ENCODE measurements at regions not wholly inside any gene's neighbourhood (a gene's known extent, or its start where the extent isn't known, plus 50 kb on each side); places are given as distances from the start of the nearest gene placed in this dataset.
"Not testable (repeated sequence)": the region's sequence is repeated elsewhere in the genome, so short reads cannot be mapped to it uniquely, and the experiment has no call there.

DNA sequence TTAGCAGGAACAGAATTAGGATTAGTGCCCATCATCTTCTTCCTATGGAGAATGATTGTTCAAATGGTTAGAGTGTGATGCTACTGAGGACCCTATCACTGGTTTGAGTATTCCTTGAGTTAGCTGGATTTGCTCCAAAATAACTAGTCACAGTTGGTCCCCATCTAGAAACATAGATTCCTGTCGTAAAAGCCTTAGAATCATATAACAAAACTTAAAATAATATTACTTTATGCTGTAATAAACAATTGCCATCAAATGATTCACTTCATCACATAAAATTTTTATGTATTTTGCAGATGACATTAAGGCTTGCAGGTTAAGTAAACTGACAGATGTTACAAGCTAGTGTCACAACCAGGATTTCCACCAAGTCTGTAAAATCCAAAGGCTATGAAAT is 209.8 kb downstream of the CCER1 start:
- intact Hi-C loops (cut with DNase I, micrococcal nuclease): no loop called here
- no peak for ATAC-seq
- no peak for DNase-seq

- intact Hi-C loops (cut with DNase I, micrococcal nuclease): no loop called here
- ATAC-seq: no peak
- DNase-seq: no peak
These were observed 213.4 kb downstream of the CCER1 start for GRCh38 chr12:90741611-90742010.

DNA sequence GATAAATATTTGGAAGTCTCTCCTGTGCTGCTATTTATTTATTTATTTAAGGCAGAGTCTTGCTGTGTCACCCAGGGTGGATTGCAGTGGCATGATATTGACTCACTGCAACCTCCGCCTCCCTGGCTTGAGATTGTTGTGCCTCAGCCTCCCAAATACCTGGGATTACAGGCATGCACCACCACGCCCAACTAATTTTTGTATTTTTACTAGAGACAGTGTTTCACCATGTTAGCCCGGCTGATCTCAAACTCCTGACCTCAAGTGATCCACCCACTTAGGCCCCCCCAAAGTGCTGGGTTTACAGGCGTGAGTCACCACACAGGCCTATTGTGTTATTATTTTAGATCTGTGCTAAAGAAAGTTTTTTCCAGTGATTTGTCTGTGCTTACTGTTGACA is 225.2 kb downstream of the CCER1 start:
- intact Hi-C loops (cut with DNase I, micrococcal nuclease): no loop called here
- no peak for ATAC-seq
- DNase-seq: no peak

- DNase-seq (no peak), ATAC-seq (peak; percentile 32)
- intact Hi-C loops (cut with DNase I, micrococcal nuclease): no loop called here
These were observed 242.3 kb downstream of the CCER1 start for GRCh38 chr12:90712671-90713070.

GRCh38 chr12:90710711-90711110 is 244.3 kb downstream of the CCER1 start:
- intact Hi-C loops (cut with DNase I, micrococcal nuclease): no loop called here
- no peak for ATAC-seq
- DNase-seq: no peak

DNA sequence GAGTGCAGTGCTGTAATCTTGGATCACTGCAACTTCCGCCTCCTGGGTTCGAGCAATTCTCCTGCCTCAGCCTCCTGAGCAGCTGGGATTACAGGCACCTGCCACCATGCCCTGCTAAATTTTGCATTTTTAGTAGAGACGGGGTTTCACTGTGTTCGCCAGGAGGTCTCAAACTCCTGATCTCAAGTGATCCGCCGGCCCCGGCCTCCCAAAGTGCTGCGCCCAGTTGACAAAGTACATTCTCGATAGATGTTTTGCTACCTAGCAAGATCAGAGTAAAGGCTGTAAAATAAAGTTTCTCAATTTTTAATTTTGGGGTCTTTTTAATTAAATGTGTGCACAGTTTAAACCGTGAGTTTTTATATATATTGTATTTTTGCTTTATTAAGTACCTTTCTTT is 248.9 kb downstream of the CCER1 start:
- DNase-seq: no peak
- intact Hi-C loops (cut with DNase I, micrococcal nuclease): no loop called here
- no peak for ATAC-seq

GRCh38 chr12:90695415-90695814 is 259.6 kb downstream of the CCER1 start:
- no peak for DNase-seq
- intact Hi-C loops (cut with DNase I, micrococcal nuclease): no loop called here
- no peak for ATAC-seq

- ATAC-seq (no peak), DNase-seq (no peak)
- intact Hi-C loops (cut with DNase I, micrococcal nuclease): no loop called here
These were observed 264.9 kb downstream of the CCER1 start for GRCh38 chr12:90690120-90690519.

GRCh38 chr12:90687682-90688081 is 267.3 kb downstream of the CCER1 start:
- intact Hi-C loops (cut with DNase I, micrococcal nuclease); DNase-seq; ATAC-seq: not testable (repeated sequence)

GRCh38 chr12:90683871-90684270 is 271.1 kb downstream of the CCER1 start:
- DNase-seq: no peak
- intact Hi-C loops (cut with DNase I, micrococcal nuclease): no loop called here
- ATAC-seq: no peak

DNA sequence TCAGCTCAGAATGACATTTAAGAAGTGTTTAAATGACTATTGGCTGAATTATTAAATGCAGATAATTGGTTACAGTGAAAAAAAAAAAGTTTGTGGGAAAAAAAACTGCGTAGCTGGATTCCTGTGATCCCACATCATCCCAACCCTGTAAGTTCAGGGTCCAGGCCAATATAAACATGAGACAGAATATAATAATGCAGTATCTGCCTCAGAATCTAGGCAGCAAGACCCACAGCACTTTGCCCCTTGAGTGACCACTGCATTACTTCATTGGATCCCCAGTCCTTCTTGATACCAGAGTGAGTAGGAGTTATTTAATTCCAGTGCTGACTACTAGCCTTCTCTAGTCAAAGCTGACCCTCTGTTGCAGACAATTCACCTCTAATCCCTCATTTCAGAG is 272.6 kb downstream of the CCER1 start:
- intact Hi-C loops (cut with DNase I, micrococcal nuclease): no loop called here
- ATAC-seq: no peak
- no peak for DNase-seq

DNA sequence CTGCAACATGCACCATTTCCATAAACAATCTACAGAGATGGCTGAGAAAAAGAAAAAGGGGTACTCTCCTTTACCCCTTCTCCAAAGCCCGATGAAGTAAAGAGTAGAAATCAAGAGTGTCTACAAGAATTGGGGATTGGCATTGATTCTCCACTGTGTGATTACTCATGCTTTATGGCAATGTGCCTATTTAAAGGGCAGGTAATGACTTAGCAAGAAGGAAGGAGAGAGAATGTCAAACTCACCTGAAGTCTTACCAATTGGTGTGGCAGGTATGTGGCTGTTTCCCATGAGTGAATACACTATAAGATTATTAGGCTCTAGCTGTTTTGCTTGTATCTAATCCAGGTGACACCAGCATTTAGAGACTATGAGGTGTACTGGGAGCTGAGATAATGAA is 275.3 kb downstream of the CCER1 start:
- ATAC-seq: no peak
- DNase-seq: no peak
- intact Hi-C loops (cut with DNase I, micrococcal nuclease): no loop called here

DNA sequence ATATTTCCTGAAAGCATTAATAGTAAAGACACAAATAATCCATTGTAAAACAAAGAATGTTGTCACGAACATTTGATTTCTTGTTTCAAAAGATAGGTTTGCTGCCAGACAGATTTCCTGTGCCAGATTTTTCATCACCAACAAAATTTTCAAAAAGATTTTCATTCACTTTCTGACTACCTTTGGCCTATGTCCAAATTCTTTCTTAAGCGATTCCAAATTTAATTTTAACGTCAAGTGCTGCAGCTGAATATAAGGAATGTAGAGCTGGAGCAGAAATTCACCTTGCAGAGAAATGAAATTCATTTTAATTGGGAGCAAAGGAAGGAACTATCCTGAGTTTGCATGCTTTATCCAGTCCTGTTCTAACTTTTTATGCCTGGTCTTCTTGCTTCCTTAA is 277.4 kb downstream of the CCER1 start:
- DNase-seq: no peak
- no peak for ATAC-seq
- intact Hi-C loops (cut with DNase I, micrococcal nuclease): no loop called here

- no peak for ATAC-seq
- intact Hi-C loops (cut with DNase I, micrococcal nuclease): no loop called here
These were observed 277.9 kb downstream of the CCER1 start for GRCh38 chr12:90677055-90677454.

DNA sequence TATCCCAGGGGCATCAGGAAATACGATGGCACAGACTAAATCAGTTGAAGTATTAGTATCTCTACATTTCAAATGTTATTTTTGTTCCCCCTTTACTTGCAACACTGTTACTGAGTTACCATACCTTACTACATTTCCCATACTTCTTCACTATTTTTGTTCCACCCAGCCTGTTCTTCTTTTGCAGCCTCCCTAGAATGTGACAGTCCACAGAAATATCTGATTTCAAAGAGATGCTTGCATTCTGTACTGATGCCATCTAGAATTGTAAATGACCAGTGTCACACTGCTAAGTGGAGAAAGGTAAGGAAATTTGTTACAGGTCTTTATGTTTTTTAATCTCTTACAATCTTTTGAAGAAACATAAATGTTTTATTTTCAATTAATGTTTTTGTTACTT is 279.9 kb downstream of the CCER1 start:
- ATAC-seq (no peak), DNase-seq (no peak)
- intact Hi-C loops (cut with DNase I, micrococcal nuclease): no loop called here

More at GRCh38 chr12:90677055-90677454, 277.9 kb downstream of the CCER1 start:
- no peak for DNase-seq

- DNase-seq (no peak), ATAC-seq (no peak)
- intact Hi-C loops (cut with DNase I, micrococcal nuclease): no loop called here
These were observed 282.9 kb downstream of the CCER1 start for GRCh38 chr12:90672081-90672480.

DNA sequence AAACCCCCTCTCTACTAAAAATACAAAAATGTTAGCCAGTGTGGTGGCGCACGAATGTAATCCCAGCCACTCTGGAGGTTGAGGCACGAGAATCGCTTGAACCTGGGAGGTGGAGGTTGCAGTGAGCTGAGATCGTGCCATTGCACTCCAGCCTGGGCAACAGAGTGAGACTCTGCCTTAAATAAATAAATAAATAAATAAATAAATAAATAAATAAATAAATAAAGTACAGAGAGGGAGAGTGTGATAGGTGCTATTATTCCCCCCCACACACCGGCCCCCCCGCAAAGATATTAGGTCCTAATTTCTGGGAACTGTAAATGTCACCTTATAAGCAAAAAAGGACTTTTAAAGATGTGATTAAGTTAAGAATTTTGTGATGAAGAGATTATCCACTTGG is 291.0 kb downstream of the CCER1 start:
- DNase-seq; ATAC-seq; intact Hi-C loops (cut with DNase I, micrococcal nuclease): not testable (repeated sequence)

GRCh38 chr12:90659060-90659459 is 295.9 kb downstream of the CCER1 start:
- DNase-seq (no peak), ATAC-seq (no peak)
- intact Hi-C loops (cut with DNase I, micrococcal nuclease): no loop called here

- intact Hi-C loops (cut with DNase I, micrococcal nuclease): no loop called here
- DNase-seq: no peak
- ATAC-seq: no peak
These were observed 301.9 kb downstream of the CCER1 start for GRCh38 chr12:90653040-90653439.

- ATAC-seq: no peak
- intact Hi-C loops (cut with DNase I, micrococcal nuclease): no loop called here
- DNase-seq: no peak
These were observed 302.7 kb downstream of the CCER1 start for GRCh38 chr12:90652280-90652679.

GRCh38 chr12:90645181-90645580 is 309.8 kb downstream of the CCER1 start:
- DNase-seq: no peak
- ATAC-seq: no peak
- intact Hi-C loops (cut with DNase I, micrococcal nuclease): no loop called here
